SK-N-MC (cell line): ENCODE measurements at regions not wholly inside any gene's neighbourhood (a gene's known extent, or its start where the extent isn't known, plus 50 kb on each side); places are given as distances from the start of the nearest gene placed in this dataset.

Experiments
- DNase-seq: peaks from one replicate; pipeline ENCODE4 v3.0.0-alpha.2; 2011; ENCODE audit warnings: low read depth, low spot score
- H3K27ac ChIP-seq: fragments of 200-600 bp; sonication (generic); 2 replicates; pipeline ENCODE4 v1.5.1; 2016; ENCODE audit warnings: mixed run types
- H3K36me3 ChIP-seq: fragments of 200-600 bp; sonication (generic); 2 replicates; pipeline ENCODE4 v1.6.1; 2017; ENCODE audit warnings: antibody characterized with exemption, low read length, mixed read lengths; ENCODE audit not compliant: insufficient read depth
- H3K4me3 ChIP-seq: fragments of 200-600 bp; sonication (generic); 2 replicates; pipeline ENCODE4 v1.5.1; 2016
- H3K9ac ChIP-seq: fragments of 200-600 bp; sonication (generic); 2 replicates; pipeline ENCODE4 v1.8.0; 2017; ENCODE audit warnings: mixed run types, mixed read lengths; ENCODE audit not compliant: insufficient read length
- H3K9me3 ChIP-seq: fragments of 200-600 bp; sonication (generic); 2 replicates; pipeline ENCODE4 v1.6.1; 2017; ENCODE audit warnings: low read depth, mild to moderate bottlenecking, antibody characterized with exemption, low read length, moderate library complexity, mixed read lengths
- EZH2 ChIP-seq: fragments of 200-600 bp; sonication (generic); IDR thresholded peaks from one replicate; pipeline ENCODE4 v1.6.1; 2017; ENCODE audit warnings: antibody characterized with exemption
- FOXP2 ChIP-seq: optimal IDR thresholded peaks from 2 replicates; pipeline ENCODE3; 2011; ENCODE audit warnings: mild to moderate bottlenecking, moderate library complexity; ENCODE audit not compliant: insufficient read depth; ENCODE audit errors: extremely low read length, control extremely low read depth
- POLR2AphosphoS5 ChIP-seq: IDR thresholded peaks from 2 replicates; pipeline ENCODE4 v1.6.1; 2012; ENCODE audit warnings: mild to moderate bottlenecking, low read depth, low read length, borderline replicate concordance

GRCh38 chr3:118564800-118565199 is 469.8 kb downstream of the IGSF11 start:
- Histone ChIP-seq H3K36me3 (no peaks in the 10 kb centered on the region), H3K27ac (no peak overlapping the region), H3K9me3 (no peaks in the 10 kb centered on the region), H3K4me3 (no peak overlapping the region), H3K9ac (no peak overlapping the region)
- no peak for DNase-seq
- TF ChIP-seq EZH2 (no peak), FOXP2 (no peak), POLR2AphosphoS5 (no peak)

- Histone ChIP-seq H3K9ac (no peak overlapping the region), H3K4me3 (no peak overlapping the region)
- TF ChIP-seq EZH2 (no peak), POLR2AphosphoS5 (no peak), FOXP2 (no peak)
These were observed 460.7 kb downstream of the IGSF11 start for GRCh38 chr3:118573912-118574311.

GRCh38 chr3:118577055-118577777 is 457.4 kb downstream of the IGSF11 start:
- Histone ChIP-seq H3K36me3 (no peaks in the 10 kb centered on the region), H3K9me3 (no peaks in the 10 kb centered on the region), H3K4me3 (no peak overlapping the region), H3K27ac (no peak overlapping the region), H3K9ac (no peak overlapping the region)
- no peak for DNase-seq
- TF ChIP-seq FOXP2 (no peak), POLR2AphosphoS5 (no peak), EZH2 (no peak)

More at GRCh38 chr3:118573912-118574311, 460.7 kb downstream of the IGSF11 start:
- no peaks in the 10 kb centered on the region for H3K36me3 ChIP-seq
- DNase-seq = no peak
- no peaks in the 10 kb centered on the region for H3K9me3 ChIP-seq
- H3K27ac ChIP-seq = no peak overlapping the region

- Histone ChIP-seq H3K27ac (no peak overlapping the region), H3K4me3 (no peak overlapping the region), H3K36me3 (no peaks in the 10 kb centered on the region), H3K9me3 (no peaks in the 10 kb centered on the region), H3K9ac (no peak overlapping the region)
- no peak for TF ChIP-seq FOXP2
- no peak for DNase-seq
These were observed 456.1 kb downstream of the IGSF11 start for GRCh38 chr3:118578559-118578958.

- H3K36me3 ChIP-seq = no peaks in the 10 kb centered on the region
- H3K9ac ChIP-seq = no peak overlapping the region
- H3K27ac ChIP-seq = no peak overlapping the region
- no peak for TF ChIP-seq FOXP2
- TF ChIP-seq EZH2 = no peak
- TF ChIP-seq POLR2AphosphoS5 = no peak
- H3K9me3 ChIP-seq = no peaks in the 10 kb centered on the region
- DNase-seq = no peak
- no peak overlapping the region for H3K4me3 ChIP-seq
These were observed 447.5 kb downstream of the IGSF11 start for GRCh38 chr3:118587037-118587741.

GRCh38 chr3:118587847-118588246 is 446.8 kb downstream of the IGSF11 start:
- H3K36me3 ChIP-seq = no peaks in the 10 kb centered on the region
- no peaks in the 10 kb centered on the region for H3K9me3 ChIP-seq
- H3K27ac ChIP-seq = no peak overlapping the region
- no peak for TF ChIP-seq FOXP2
- no peak for TF ChIP-seq EZH2
- TF ChIP-seq POLR2AphosphoS5 = no peak
- DNase-seq = no peak
- H3K4me3 ChIP-seq = no peak overlapping the region
- no peak overlapping the region for H3K9ac ChIP-seq

GRCh38 chr3:118593277-118593670 is 441.4 kb downstream of the IGSF11 start:
- H3K9ac ChIP-seq = no peak overlapping the region
- no peaks in the 10 kb centered on the region for H3K36me3 ChIP-seq
- H3K9me3 ChIP-seq = no peaks in the 10 kb centered on the region
- no peak overlapping the region for H3K4me3 ChIP-seq
- H3K27ac ChIP-seq = no peak overlapping the region
- DNase-seq = no peak
- no peak for TF ChIP-seq FOXP2
- no peak for TF ChIP-seq EZH2
- TF ChIP-seq POLR2AphosphoS5 = no peak

- Histone ChIP-seq H3K27ac (no peak overlapping the region), H3K36me3 (no peaks in the 10 kb centered on the region), H3K9me3 (no peaks in the 10 kb centered on the region), H3K9ac (no peak overlapping the region), H3K4me3 (no peak overlapping the region)
- TF ChIP-seq FOXP2 (no peak), POLR2AphosphoS5 (no peak), EZH2 (no peak)
- no peak for DNase-seq
These were observed 437.5 kb downstream of the IGSF11 start for GRCh38 chr3:118597184-118597583.
